GM06990 (cell line): ENCODE measurements at regions not wholly inside any gene's neighbourhood (a gene's known extent, or its start where the extent isn't known, plus 50 kb on each side); places are given as distances from the start of the nearest gene placed in this dataset.

Experiments used
- DNase-seq: peaks from one replicate; pipeline ENCODE4 v3.0.0-alpha.2; 2011; ENCODE audit not compliant: insufficient read length; ENCODE audit errors: extremely low read depth
- H3K27me3 ChIP-seq: replicated peaks from 2 replicates; pipeline ENCODE4 v1.6.0; 2011; ENCODE audit warnings: low read length; ENCODE audit not compliant: control insufficient read depth, insufficient read depth
- H3K36me3 ChIP-seq: 2 replicates; pipeline ENCODE4 v1.5.1; 2011; ENCODE audit warnings: low read length; ENCODE audit not compliant: control insufficient read depth, insufficient read depth
- H3K4me3 ChIP-seq: replicated peaks from 2 replicates; pipeline ENCODE4 v1.5.1; 2011; ENCODE audit warnings: low read depth, mild to moderate bottlenecking, control low read depth, low read length
- TF ChIP-seq, protein P1 (sequence below): IDR thresholded peaks from 2 replicates; pipeline ENCODE4 v1.5.1; 2011; ENCODE audit warnings: low read length, control low read depth, mild to moderate bottlenecking, inconsistent platforms; ENCODE audit not compliant: insufficient read depth, poor library complexity, severe bottlenecking

- TF ChIP-seq, protein P1, sequence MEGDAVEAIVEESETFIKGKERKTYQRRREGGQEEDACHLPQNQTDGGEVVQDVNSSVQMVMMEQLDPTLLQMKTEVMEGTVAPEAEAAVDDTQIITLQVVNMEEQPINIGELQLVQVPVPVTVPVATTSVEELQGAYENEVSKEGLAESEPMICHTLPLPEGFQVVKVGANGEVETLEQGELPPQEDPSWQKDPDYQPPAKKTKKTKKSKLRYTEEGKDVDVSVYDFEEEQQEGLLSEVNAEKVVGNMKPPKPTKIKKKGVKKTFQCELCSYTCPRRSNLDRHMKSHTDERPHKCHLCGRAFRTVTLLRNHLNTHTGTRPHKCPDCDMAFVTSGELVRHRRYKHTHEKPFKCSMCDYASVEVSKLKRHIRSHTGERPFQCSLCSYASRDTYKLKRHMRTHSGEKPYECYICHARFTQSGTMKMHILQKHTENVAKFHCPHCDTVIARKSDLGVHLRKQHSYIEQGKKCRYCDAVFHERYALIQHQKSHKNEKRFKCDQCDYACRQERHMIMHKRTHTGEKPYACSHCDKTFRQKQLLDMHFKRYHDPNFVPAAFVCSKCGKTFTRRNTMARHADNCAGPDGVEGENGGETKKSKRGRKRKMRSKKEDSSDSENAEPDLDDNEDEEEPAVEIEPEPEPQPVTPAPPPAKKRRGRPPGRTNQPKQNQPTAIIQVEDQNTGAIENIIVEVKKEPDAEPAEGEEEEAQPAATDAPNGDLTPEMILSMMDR, result no peak
- no peak for DNase-seq
- Histone ChIP-seq H3K27me3 (no peaks in the 10 kb centered on the region; the same call in 1 of the 2 replicates), H3K36me3 (no peaks in the 10 kb centered on the region), H3K4me3 (no peak overlapping the region)
Measured at GRCh38 chr5:1951165-1951816, 68.6 kb upstream of the IRX4 start.

DNA sequence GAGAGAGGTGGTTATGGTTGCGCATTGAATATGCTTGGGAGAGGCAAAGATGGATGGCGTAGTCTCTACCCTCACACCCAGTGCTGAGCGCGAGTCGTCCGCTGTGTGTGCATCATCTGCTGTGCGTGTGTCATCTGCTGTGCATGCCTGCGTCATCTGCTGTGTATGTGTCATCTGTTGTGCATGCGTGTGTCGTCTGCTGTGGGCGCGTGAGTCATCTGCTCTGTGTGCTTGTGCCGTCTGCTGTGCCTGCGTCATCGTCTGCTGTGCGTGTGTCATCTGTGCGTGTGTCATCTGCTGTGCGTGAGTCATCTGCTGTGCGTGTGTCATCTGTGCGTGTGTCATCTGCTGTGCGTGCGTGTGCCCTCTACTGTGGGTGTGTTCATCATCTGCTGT lies 68.0 kb upstream of the IRX4 start:
- Histone ChIP-seq H3K4me3 (no peak overlapping the region), H3K36me3 (no peaks in the 10 kb centered on the region), H3K27me3 (no peaks in the 10 kb centered on the region; the same call in 1 of the 2 replicates)
- TF ChIP-seq, protein P1, result no peak
- no peak for DNase-seq

DNA sequence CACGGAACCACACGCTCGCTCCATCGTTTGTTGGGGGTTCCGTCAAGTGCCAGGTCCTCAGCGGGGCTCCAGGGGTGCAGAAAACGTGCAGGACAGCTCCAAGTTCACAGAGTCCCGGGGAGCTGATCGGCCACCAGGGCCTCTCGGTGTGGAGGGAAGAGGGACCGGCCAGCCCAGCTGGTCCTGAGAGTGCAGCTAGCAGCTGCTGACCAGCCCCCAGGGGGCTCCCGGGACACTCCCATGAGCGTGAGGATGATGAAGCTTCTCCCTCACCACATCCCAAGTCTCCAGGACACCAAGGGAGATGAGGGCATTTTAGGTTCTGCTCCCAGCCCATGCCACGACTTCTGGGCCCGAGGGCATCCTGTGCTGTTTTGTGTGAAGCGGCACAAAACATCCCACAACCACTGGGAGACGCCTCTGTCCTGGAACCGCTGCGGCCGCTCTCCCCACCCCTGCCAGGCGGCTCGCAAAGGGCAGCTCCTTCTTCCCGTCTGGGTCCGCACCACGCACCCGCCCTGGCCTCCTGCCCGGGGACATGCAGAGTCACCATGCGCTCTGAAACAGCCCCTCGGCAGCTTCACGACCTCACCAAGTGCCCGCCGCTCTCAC lies 67.5 kb upstream of the IRX4 start:
- DNase-seq, result no peak
- Histone ChIP-seq H3K27me3 (no peaks in the 10 kb centered on the region; the same call in 1 of the 2 replicates), H3K4me3 (no peak overlapping the region), H3K36me3 (no peaks in the 10 kb centered on the region)
- TF ChIP-seq, protein P1, result no peak

GRCh38 chr5:1949253-1949652 lies 66.5 kb upstream of the IRX4 start:
- H3K36me3 ChIP-seq, result no peaks in the 10 kb centered on the region
- TF ChIP-seq, protein P1, result no peak
- H3K4me3 ChIP-seq, result no peak overlapping the region
- H3K27me3 ChIP-seq, result no peaks in the 10 kb centered on the region; the same call in 1 of the 2 replicates
- DNase-seq, result no peak

GRCh38 chr5:1948663-1949191 lies 66.0 kb upstream of the IRX4 start:
- TF ChIP-seq, protein P1, result no peak
- H3K4me3 ChIP-seq, result no peak overlapping the region
- no peaks in the 10 kb centered on the region for H3K36me3 ChIP-seq
- no peaks in the 10 kb centered on the region; the same call in 1 of the 2 replicates for H3K27me3 ChIP-seq
- DNase-seq, result no peak

DNA sequence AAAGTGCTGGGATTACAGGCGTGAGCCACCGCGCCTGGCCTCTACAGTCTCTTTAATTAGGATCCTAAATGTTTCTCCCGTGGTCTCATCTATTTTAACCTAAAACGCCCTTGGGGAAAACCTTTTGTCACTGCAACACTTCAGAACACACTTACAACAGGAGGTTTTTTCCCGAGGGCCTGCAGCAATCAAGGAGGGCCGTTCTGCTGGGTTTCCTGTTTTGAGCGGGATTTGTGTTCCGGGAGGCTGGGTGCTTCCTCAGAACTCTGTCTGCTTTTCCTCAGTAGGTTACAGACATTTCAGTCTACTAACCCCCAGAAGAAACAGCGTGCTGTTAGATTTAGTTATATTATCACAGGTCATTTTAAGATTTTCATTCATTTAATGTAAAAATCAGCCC lies 65.4 kb upstream of the IRX4 start:
- Histone ChIP-seq H3K36me3 (no peaks in the 10 kb centered on the region), H3K27me3 (no peaks in the 10 kb centered on the region; the same call in 1 of the 2 replicates), H3K4me3 (no peak overlapping the region)
- no peak for DNase-seq
- TF ChIP-seq, protein P1, result no peak
